NCI-H128 (cell line): ENCODE measurements at regions not wholly inside any gene's neighbourhood (a gene's known extent, or its start where the extent isn't known, plus 50 kb on each side); places are given as distances from the start of the nearest gene placed in this dataset.
"Not testable (repeated sequence)": the region's sequence is repeated elsewhere in the genome, so short reads cannot be mapped to it uniquely, and the experiment has no call there.

Experiments
- DNase-seq: peaks from one replicate; lab custom pipeline; 2025; ENCODE audit not compliant: unreplicated experiment; lab: John Stamatoyannopoulos, UW

DNA sequence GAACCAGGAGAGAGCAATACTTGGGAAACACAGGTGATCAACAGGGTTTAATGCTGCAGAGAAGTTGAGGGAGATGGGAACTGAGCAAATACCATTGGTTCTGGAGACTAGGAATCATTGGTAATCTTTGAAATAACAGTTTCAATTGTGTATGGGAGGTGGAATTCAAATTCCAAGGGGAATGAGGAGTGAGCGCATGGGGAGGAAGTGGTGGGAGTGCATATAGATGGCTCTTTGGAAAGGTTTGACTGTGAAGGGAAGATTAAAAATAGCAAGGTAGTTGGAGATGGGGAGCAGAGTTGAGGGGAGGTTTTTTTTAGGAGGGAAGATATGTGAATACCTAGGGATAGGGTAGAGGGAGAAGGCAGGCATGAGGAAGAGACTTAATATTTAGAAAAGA is 51.1 kb upstream of the ROPN1 start:
- no peak for DNase-seq

DNA sequence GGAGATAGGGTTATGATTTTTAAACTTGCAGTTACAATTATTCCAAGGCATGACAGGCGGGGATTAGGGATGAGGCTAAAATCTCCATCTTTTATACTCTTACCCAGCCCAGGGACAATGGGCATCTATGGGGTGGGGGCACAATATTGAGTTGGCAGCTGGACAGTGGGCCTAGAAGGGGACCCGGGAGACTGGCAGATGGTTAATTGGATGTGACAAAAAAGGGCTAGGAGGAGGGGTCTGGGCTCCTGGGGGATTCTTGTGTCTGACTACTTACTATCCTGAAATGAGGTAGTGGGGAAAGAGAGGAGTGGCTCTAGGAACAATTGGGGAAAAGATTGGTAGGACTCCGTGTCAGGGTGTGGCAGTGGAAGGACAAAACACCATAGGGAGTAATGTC is 53.0 kb upstream of the ROPN1 start:
- no peak for DNase-seq

DNA sequence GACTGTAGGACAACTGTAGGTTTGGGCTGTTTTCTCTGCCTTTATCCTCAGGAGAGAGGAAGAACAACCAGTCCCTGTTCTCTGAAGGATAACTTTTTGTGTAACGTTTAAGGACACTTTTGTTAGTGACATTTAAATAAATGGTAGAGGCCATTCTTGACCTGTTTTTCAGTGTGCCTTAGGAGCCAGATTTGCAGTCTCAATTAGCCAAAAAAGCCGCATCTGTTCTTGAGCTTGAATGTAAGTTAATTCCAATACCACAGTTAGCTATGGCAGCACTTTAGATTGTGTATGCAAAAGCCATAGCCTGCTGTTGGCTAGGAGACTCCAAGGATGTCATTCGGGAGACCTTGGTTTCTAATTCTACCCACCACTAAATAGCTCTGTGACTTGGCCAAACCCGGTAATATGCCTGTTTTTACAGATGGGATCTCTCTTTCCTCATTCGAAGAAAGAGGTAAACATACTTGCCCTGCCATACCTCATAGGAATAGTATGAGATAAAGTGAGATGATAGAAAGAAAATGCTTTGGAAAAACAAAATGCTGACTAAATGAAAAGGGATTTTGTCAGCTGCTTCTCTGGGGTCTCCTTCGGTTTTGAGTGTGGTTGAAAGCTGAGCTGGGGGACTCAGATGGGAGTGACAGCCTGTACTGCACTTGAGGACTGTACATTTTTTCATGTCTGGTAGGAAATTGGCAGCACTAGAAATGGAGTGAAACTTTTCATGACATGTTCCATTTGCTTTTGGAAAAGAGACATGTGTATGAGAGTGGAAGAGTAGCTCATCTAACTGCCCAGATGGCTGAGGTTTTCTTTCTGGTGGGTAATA is 57.3 kb upstream of the ROPN1 start:
- DNase-seq = no peak

DNA sequence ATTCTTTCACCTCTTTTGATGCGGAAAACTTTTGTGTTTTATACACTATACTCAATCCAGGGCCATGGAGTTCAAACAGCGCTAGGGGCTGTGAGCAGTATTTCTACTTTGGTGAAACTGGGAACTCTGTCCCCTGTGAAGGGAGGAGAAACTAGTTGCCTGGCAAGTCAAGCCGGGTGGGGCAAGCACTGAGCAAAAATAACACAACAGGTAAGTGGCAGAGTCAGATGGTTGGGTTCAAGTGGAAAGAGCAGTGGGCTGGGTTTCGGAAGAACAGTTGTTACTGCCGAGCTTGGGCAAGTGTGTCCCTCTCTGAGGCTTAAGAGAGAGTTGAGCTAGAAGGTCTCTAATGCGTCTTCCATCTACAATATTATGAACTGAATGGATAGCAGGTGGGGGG is 59.7 kb upstream of the ROPN1 start:
- no peak for DNase-seq

DNA sequence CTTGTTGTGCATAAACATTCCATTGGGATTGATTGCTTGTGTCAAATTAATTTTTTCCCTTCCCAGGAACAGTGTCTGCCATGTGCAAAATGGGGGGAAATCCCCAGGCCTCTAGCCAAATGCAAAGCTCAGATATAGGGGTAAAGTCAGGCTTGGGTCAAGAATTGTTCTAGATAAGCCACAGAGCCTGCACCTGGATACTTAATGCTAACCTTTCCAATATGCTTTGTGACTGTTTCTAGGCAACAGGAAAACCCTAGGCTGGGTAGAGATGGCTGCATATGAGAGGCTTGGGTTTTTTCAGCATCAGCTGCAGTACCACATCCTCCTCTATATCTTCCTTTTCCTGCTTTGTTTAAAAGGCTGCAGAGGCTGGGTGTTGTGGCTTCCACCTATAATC is 61.9 kb upstream of the ROPN1 start:
- DNase-seq = no peak

DNA sequence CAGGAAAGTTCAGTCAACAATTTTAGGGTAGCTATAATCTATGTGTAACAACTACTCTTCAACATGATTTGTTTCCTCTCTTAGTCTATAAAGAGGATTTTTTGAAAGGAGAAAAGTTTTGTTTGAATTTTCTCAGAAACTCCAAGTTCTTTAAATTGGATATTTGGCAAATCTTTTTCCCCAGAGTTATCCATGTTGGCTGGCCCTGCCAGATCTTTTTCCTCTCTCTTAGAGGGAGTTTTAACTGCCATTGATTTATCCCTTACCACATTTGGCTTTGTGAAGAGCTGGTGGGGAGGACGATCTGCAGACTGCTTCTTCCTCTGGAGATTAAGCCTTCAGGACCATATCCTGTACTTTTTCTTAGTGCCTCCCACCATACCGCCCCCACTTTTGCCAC is 64.9 kb upstream of the ROPN1 start:
- no peak for DNase-seq

DNA sequence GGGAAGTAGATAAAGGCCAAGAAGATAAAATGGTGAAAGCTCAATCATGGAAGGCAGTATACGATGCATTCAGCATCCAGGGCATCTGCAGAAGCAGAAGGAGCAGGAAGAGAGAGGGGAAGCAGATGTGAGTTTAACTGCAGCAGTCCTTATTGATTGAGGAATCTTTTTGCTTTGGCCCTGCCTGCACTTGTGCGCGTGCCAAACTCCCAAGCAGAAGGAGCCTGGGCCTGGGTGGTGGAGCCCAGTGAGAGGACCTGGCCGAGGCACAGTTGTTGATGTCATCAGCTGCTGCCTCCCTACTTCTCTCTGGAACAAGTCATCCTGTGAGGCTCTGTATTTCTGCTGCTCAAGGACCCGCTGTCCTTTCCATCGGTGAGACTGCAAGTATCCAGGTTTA is 65.5 kb upstream of the ROPN1 start:
- DNase-seq = no peak

DNA sequence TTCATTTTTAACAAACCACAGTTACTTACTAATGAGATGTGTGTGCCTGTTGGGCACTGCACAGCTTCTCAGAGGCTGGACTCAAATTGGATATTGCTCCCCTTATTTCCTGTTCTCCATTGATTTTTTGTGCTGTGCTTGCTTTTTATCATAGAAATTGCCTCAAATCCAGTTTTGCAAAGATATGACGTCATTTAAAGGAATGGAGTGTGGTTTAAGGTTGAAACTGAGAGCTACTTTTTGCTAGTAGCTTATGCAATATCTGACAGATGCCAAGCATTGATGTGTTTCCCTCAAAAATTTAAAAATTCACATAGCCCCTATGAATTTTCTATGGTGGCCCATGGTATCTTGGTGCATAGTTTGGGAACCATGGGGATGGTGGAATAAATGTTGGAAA is 67.7 kb upstream of the ROPN1 start:
- DNase-seq = no peak

DNA sequence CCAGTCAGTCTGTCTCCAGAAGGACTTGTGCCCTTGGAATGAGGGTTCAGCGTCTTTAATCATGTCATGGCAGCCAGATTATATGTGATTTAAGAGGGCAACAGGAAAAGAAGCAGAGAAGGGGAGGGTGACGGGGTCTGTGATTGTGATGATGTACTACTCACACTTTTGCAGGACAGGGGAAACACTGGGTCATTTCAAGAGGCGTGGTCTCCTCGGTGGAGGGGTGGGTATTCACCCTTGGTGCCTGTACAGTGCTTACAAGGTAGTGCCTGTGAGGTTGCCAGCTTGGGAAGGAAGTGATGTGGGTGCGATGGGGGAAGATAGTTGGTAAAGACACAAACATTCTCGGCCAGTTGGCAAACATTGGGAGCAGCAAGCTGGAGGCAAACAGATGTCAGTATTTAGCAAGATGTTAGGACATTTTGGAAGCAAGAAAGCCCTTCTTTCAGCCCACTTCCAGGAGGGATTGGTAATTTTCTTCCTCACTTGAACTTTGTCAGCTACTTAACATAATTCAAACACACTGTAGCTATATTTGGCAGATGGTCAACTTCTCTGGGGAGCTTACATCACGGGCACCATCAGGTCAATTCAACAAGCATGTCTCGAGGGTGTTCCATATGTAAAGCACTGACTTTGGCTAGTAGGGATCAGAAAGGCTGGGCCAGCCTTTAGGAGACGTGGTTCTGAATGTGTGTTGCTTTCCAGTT is 71.4 kb upstream of the ROPN1 start:
- no peak for DNase-seq

DNA sequence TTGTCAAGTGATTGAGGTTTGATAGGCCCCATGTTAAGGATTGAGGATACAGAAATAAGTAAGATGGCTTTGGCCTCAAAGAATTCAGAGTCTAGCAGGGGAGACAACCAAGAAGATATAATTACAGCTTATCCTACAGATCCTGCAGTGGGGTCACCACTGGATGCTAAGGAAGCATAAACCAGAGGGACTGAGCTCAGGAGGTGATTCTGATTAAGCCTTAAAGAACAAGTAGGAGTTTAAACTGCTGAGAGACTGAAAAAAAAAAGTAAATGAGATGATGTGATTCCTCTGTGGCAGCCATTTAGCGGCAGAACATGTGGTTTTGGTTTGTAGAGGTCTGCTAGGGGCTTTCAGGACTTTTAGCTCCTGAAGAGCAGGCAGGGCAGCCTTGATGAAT is 72.1 kb upstream of the ROPN1 start:
- DNase-seq = no peak

DNA sequence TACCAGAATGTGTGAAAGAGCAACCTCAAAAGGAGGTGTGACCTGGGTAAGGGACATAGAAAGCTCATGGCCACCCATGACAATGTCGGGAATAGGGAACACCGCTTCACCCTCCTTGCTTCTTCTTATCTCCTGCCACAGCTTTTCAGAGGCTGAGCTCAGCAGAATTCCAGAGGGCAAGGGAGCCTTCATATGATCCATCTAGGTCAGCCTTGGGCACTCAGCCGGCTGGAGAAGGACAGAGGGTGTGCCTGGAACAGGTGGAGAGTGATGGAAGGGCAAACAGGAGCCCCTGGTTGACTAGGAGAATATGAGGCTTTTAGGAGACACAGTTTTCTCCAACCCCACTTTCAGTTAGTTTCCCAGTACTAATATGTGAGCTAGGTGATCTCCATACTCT is 74.6 kb upstream of the ROPN1 start:
- DNase-seq = not testable (repeated sequence)

DNA sequence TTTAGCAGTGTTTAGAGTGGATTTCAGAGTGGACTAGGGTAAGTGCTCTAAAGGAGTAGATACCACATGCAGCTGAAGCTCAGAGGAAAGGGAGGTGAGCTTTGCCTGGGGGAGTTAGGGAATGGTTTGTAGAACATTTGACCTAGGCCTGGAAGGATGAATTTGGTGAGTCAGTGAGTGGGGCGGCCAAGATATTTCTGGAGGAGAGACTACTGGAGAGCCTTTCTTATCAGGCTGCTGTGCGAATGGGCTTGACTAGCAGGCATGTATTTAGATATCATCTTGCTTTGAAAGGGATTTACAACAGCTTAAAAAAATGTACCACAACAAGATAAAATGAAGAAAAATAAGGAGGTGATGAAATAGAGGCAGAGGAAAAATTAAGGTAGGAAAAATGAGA is 77.8 kb upstream of the ROPN1 start:
- not testable (repeated sequence) for DNase-seq

DNA sequence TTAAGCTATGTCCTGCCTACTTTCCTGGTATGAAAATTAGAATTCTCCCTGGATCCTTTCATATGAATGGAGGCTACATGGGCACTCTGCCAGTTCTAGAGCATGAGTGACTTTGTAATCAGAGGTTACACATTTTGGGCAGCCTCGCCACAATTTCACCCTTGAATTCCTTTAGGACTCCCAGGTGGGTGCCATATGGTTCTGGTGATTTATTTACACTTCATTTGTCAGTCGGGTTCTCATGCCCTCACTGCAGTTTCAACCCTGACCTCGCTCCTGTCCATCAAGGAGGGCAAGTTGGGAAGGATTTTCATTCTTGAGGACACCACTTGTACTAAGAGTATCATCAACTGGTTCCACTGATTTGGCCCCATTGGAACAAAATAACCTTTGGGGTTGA is 83.2 kb upstream of the ROPN1 start:
- DNase-seq = not testable (repeated sequence)

DNA sequence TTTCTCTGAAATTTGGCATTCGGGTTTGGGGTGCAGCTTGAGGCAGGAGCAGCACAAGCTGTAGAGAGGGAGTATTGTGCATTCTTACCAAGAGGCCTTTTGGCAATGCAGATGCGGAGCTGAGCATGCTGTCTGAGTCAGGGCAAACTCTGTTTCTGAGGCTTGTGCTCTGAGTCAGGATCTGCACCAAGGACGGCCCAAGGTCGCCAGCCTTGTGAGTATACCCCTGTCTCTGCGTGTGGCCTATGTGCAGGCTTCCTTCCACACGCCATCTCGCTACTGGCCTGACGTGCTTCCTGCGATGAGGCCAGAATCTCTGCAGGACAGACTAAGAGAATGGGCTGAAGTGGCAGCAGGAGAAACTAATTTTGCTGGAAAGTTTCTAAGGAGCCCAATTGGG is 83.8 kb upstream of the ROPN1 start:
- DNase-seq = no peak

DNA sequence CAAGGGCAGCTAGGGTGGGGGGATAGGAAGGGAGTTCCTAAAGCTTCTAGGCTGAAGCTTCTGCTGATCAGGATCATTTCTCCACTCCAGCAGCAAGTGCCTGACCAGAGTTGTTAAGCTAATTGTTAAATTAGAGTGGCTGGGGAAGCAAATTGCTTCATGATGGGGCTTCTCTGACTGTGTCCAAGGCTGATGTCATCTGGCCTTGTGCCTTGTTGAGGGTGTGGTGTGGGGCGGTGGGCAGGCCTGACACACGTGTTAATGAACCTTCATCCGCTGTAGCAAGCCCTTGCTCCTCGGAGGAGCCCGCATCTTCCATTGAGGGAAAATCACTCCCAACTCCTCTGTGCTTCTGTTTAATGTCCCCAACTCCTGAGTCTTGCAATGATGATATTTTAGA is 84.3 kb upstream of the ROPN1 start:
- DNase-seq = no peak

DNA sequence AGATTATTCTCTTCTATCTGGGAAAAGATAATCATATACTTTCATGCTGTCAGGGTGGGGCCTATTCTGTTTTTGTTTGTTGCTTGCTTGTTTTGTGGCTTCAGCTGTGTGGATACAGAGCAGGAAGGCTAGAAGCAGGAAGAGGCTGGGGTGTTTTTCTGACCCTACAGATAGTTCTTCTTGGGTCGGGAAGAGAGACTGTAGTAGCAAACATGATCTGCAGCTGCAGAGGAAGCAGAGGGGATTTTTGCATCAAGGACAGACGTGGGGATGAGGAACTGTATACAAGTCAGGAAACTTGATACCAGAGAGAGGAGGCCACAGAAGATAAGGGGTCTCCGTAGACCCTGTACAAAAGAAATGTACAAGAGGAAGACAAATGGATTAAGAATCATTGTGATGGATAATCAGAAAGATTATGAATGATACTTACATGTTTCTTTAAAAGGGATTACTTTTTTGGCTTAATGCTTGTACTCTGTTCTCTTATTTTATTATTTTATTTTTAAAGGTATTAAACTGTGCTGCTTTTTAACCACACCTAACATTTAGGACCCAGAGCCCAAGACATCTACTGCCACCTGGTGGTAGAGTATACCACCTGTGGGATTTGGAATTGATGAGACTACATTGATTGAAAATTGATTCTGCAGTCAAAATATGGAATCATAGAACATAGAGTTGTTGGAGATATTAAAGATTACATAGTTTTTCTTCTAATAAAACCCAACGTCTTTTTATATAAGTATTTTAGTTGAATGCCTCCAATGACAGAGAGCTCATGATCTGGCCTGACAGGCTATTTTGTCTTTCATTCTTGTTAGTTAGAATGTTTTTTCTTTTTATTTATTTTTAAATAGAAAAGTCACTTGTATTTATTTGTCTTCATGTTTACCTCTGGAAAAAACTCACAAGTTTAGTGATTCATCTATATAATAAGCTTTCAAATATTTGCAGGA is 87.3 kb upstream of the ROPN1 start:
- peak; percentile 34 for DNase-seq

DNA sequence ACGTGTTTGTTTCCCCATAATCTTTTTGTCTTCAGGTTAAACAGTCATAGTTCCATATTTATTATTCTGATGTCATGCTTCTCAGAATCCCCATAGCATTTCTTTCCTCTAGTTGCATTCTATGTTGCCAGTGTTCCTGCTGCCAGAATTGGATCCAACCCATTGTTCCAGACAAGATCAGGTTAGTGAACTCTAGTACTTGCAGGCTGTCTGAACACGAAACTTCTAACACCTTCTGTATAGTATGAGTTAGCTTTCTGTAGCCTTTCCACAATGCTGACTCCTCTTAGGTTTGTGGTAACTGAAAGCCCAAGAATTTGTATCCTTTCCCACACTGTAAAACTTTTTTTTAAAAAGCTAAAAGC is 88.0 kb upstream of the ROPN1 start:
- no peak for DNase-seq

DNA sequence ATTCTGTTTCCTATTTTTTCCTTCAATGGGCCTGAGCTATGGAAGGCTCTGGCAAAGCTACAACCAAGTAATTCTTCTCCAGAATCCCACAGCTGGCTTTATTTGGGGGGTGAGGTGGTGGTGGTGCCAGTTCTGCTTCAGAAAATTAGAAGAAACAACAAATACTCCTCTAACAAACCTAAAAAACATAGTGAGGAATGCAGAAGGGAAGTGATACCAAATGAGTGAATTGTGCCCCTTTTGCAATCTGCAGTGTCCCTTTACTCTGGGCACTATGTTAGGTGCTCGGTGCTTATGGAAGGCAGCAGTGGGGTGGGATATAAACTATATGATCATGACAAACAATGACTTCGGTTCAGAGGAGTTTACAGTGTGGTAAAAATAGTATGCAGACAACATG is 90.4 kb upstream of the ROPN1 start:
- no peak for DNase-seq

DNA sequence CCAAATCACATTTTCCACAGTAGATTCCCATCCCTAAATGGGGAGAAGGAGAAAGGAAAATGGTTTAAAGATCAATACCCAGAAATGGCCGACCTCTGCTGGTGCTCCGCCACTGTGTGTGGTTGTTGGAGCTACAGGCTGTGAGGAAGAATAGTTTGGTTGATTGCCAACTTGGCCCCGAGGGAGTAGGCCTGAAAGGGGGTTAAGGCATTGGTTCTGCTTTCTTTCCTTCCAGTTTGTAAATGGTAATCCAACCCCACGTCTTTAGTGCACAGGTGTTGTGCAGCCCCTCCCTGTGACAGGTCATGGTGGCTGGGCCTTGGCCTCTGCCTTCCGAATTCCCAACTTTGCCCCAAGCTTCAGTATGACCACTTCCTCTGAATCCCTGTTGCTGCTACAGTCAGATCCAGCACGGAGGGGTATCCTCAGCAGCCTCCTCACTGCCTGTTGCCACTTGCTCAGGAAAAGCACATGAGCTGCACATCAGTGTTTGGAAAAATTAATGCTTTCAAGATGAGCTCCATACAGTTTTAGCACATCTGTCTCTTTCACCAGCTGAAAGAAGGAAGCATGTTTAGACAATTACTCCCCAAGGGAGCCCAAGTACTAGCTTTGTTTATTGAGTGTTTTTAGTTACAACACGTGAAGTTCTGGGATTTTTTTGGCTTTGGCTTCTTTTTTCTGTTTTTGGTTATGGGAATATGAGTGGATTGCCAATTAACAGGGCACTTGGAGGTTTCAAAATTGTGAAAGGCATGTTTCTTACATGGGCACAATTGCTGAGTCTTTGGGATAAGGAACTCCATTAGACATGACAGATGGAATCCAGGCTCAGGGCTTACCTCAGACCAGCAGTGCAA is 92.3 kb upstream of the ROPN1 start:
- DNase-seq = peak; percentile 42

DNA sequence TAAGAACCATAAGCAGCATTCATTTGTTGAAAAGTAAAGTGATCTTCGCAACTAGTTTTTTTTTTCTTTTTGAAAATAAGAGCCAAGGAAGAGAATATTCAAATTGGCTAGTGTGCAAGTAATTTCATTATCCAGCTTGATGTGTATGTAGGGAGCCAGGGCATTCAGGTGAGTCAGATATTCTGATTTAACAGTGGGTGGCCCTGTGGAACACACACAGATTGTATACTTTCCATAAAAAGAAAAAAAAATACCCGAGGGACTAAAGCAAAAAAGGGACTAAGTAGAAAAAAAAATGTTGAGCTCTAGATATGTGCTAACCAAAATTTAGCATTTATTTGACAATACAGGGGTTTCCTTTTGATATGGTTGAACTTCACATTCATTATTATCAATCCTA is 96.9 kb upstream of the ROPN1 start:
- no peak for DNase-seq

DNA sequence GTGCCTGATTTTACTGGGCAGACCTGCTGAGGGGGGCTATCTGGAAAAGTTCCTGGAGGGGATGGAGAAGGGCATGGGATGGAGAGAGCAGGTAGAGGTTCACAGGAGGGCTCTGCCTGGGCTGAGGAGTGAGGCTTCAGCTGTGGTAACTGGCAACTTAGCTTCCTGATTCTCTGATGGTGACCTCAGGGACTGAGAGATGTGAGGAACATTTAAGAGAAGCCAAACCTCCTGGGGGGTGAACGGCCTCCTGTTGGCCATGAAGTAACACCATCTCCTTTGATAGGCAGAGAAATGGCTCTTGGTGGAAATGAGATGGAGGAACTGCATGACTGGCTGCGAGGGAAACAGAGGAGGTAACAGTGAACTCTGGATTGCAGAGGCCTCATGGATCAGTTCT is 97.3 kb upstream of the ROPN1 start:
- no peak for DNase-seq
